GM12865 (cell line): ENCODE measurements at regions not wholly inside any gene's neighbourhood (a gene's known extent, or its start where the extent isn't known, plus 50 kb on each side); places are given as distances from the start of the nearest gene placed in this dataset.
"Not testable (repeated sequence)": the region's sequence is repeated elsewhere in the genome, so short reads cannot be mapped to it uniquely, and the experiment has no call there.

Experiments used
- DNase-seq: peaks from one replicate; pipeline ENCODE4 v3.0.0; 2010; ENCODE audit warnings: low read depth
- H3K4me3 ChIP-seq: 2 replicates; pipeline ENCODE4 v1.5.1; 2011; ENCODE audit warnings: mild to moderate bottlenecking, low read depth, low read length, control low read depth
- CTCF ChIP-seq: IDR thresholded peaks from 2 replicates; pipeline ENCODE4 v1.5.1; 2011; ENCODE audit warnings: low read length, control low read depth, low read depth, inconsistent platforms; ENCODE audit not compliant: insufficient read depth; ENCODE audit errors: missing control alignments

- DNase-seq: no peak
- no peak overlapping the region for H3K4me3 ChIP-seq
- no peak for TF ChIP-seq CTCF
These were observed 320.5 kb downstream of the MMUT start for GRCh38 chr6:49142421-49143151.

- H3K4me3 ChIP-seq: no peak overlapping the region
- no peak for TF ChIP-seq CTCF
These were observed 341.1 kb downstream of the MMUT start for GRCh38 chr6:49121970-49122369.

GRCh38 chr6:49118478-49118877, 344.6 kb downstream of the MMUT start:
- DNase-seq: no peak
- no peak for TF ChIP-seq CTCF
- H3K4me3 ChIP-seq: no peak overlapping the region

More at GRCh38 chr6:49121970-49122369, 341.1 kb downstream of the MMUT start:
- no peak for DNase-seq

- no peak for DNase-seq
- no peak for TF ChIP-seq CTCF
- no peak overlapping the region for H3K4me3 ChIP-seq
These were observed 352.1 kb downstream of the MMUT start for GRCh38 chr6:49110916-49111315.

- not testable (repeated sequence) for DNase-seq, H3K4me3 ChIP-seq
These were observed 365.4 kb downstream of the MMUT start for GRCh38 chr6:49097664-49098063.

- no peak overlapping the region for H3K4me3 ChIP-seq
- TF ChIP-seq CTCF: no peak
- DNase-seq: no peak
These were observed 365.9 kb downstream of the MMUT start for GRCh38 chr6:49097116-49097515.

- TF ChIP-seq CTCF: no peak
- no peak for DNase-seq
- no peak overlapping the region for H3K4me3 ChIP-seq
These were observed 374.4 kb downstream of the MMUT start for GRCh38 chr6:49088631-49089030.
